H1 (cell line): ENCODE measurements at regions not wholly inside any gene's neighbourhood (a gene's known extent, or its start where the extent isn't known, plus 50 kb on each side); places are given as distances from the start of the nearest gene placed in this dataset.

Source experiments
- CTCF ChIA-PET: fragments of 300-600 bp; sonication (Branson Sonifier 250); formaldehyde crosslinking; loops from one replicate; lab custom pipeline; 2021; ENCODE audit not compliant: partially characterized antibody; lab: Charles Lee
- POLR2A ChIA-PET: fragments of 300-600 bp; sonication (Branson Sonifier 250); formaldehyde crosslinking; loops from one replicate; lab custom pipeline; 2021; ENCODE audit warnings: inconsistent platforms; ENCODE audit not compliant: partially characterized antibody; lab: Charles Lee
- DNase-seq, 2 experiments: peaks; one replicate each; pipeline versions ENCODE4 v3.0.0 to v3.0.0-alpha.2; 2010 to 2022; ENCODE audit warnings: low spot score in 2 of 2, low read depth in 1 of 2, mixed read lengths in 1 of 2
- FAIRE-seq: peaks from 2 replicates; lab custom pipeline; 2011; peaks lifted over from hg19 to GRCh38; lab: Jason Lieb, UNC
- H2AFZ ChIP-seq: 2 replicates; pipeline ENCODE4 v1.8.1; 2012; ENCODE audit warnings: low read length, inconsistent platforms
- H2AK5ac ChIP-seq: 2 replicates; pipeline ENCODE4 v1.6.1; 2013; ENCODE audit warnings: low read depth, low read length
- H2BK120ac ChIP-seq: replicated peaks from 2 replicates; pipeline ENCODE3; 2013; ENCODE audit warnings: low read depth, low read length, inconsistent platforms
- H2BK12ac ChIP-seq: 2 replicates; pipeline ENCODE4 v1.6.1; 2013; ENCODE audit warnings: low read depth, low read length
- H2BK15ac ChIP-seq: 2 replicates; pipeline ENCODE4 v1.6.1; 2013; ENCODE audit warnings: low read length
- H2BK20ac ChIP-seq: 2 replicates; pipeline ENCODE4 v1.6.1; 2013; ENCODE audit warnings: low read length
- H2BK5ac ChIP-seq: 2 replicates; pipeline ENCODE4 v1.6.1; 2013; ENCODE audit warnings: low read depth, low read length
- H3K14ac ChIP-seq: 2 replicates; pipeline ENCODE4 v1.6.1; 2013; ENCODE audit warnings: inconsistent platforms; ENCODE audit not compliant: insufficient read length
- H3K18ac ChIP-seq: 2 replicates; pipeline ENCODE4 v1.6.1; 2013; ENCODE audit warnings: low read length; ENCODE audit errors: extremely low read depth
- H3K23ac ChIP-seq: 2 replicates; pipeline ENCODE4 v1.6.1; 2013; ENCODE audit warnings: inconsistent platforms; ENCODE audit not compliant: insufficient read length
- H3K23me2 ChIP-seq: 2 replicates; pipeline ENCODE4 v1.6.1; 2013; ENCODE audit warnings: low read depth, low read length
- H3K27ac ChIP-seq: 2 replicates; pipeline ENCODE4 v1.6.1; 2011; ENCODE audit warnings: low read depth, low read length, inconsistent platforms
- H3K27me3 ChIP-seq, 4 experiments: replicated peaks in 1 of 4; 1 replicate in 1 of 4; 2 replicates in 3 of 4; pipeline versions ENCODE4 v1.6.1 to v1.8.1; 2011 to 2013; ENCODE audit warnings: low read length in 3 of 4, mild to moderate bottlenecking in 3 of 4, inconsistent platforms in 2 of 4, mixed read lengths in 2 of 4, moderate library complexity in 1 of 4; ENCODE audit not compliant: control insufficient read depth in 3 of 4, insufficient read depth in 3 of 4; ENCODE audit errors: extremely low read depth in 1 of 4
- H3K36me3 ChIP-seq, 4 experiments: 2 replicates each; pipeline versions ENCODE4 v1.6.1 to v1.8.1; 2011 to 2013; ENCODE audit warnings: mild to moderate bottlenecking in 4 of 4, low read length in 3 of 4, moderate library complexity in 2 of 4, control low read depth in 1 of 4, inconsistent platforms in 1 of 4; ENCODE audit not compliant: insufficient read depth in 4 of 4, control insufficient read depth in 2 of 4
- H3K4ac ChIP-seq: replicated peaks from 2 replicates; pipeline ENCODE3; 2013; ENCODE audit warnings: low read length, low read depth, mixed read lengths, inconsistent platforms; ENCODE audit not compliant: insufficient read length
- H3K4me1 ChIP-seq, 4 experiments: replicated peaks in 1 of 4; 1 replicate in 1 of 4; 2 replicates in 3 of 4; pipeline versions ENCODE4 v1.6.1 to v1.8.1; 2011 to 2013; ENCODE audit warnings: low read length in 3 of 4, inconsistent platforms in 2 of 4, mixed read lengths in 1 of 4; ENCODE audit not compliant: insufficient read depth in 4 of 4, control insufficient read depth in 3 of 4
- H3K4me2 ChIP-seq, 2 experiments: 2 replicates each; pipeline versions ENCODE4 v1.6.1 to v1.8.1; 2011 to 2013; ENCODE audit warnings: low read depth in 2 of 2, low read length in 2 of 2, control low read depth in 1 of 2, inconsistent platforms in 1 of 2, mild to moderate bottlenecking in 1 of 2; ENCODE audit not compliant: insufficient read depth in 1 of 2
- H3K4me3 ChIP-seq, 4 experiments: fragments of 200-600, 300-600 bp in 1 of 4; sonication (generic), shearing (Covaris generic), sonication (Bioruptor Twin) in 1 of 4; 2 replicates each; pipeline versions ENCODE4 v1.5.1 to v1.8.1; 2011 to 2016; ENCODE audit warnings: low read length in 4 of 4, low read depth in 3 of 4, control low read depth in 2 of 4, inconsistent platforms in 2 of 4, mild to moderate bottlenecking in 2 of 4, mixed read lengths in 1 of 4, moderate library complexity in 1 of 4; ENCODE audit not compliant: insufficient read depth in 2 of 4; ENCODE audit errors: extremely low read depth in 1 of 4
- H3K56ac ChIP-seq: replicated peaks from 2 replicates; pipeline ENCODE3; 2013; ENCODE audit warnings: low read depth, mild to moderate bottlenecking, mixed read lengths, low read length, inconsistent platforms; ENCODE audit not compliant: insufficient read length
- H3K79me1 ChIP-seq: 2 replicates; pipeline ENCODE4 v1.6.1; 2013; ENCODE audit warnings: low read depth, low read length, control low read depth
- H3K79me2 ChIP-seq, 2 experiments: 2 replicates each; pipeline versions ENCODE4 v1.6.1 to v1.8.1; 2012 to 2013; ENCODE audit warnings: low read length in 2 of 2, mild to moderate bottlenecking in 2 of 2, inconsistent platforms in 1 of 2; ENCODE audit not compliant: insufficient read depth in 2 of 2, control insufficient read depth in 1 of 2
- H3K9ac ChIP-seq, 4 experiments: replicated peaks in 1 of 4; 1 replicate in 1 of 4; 2 replicates in 3 of 4; pipeline versions ENCODE4 v1.6.1 to v1.8.1; 2011 to 2013; ENCODE audit warnings: low read depth in 3 of 4, low read length in 3 of 4, control low read depth in 2 of 4, mild to moderate bottlenecking in 2 of 4, moderate library complexity in 2 of 4, inconsistent platforms in 1 of 4; ENCODE audit errors: extremely low read depth in 1 of 4
- H3K9me3 ChIP-seq, 2 experiments: 2 replicates each; pipeline versions ENCODE4 v1.6.1 to v1.8.1; 2012 to 2013; ENCODE audit warnings: mild to moderate bottlenecking in 2 of 2, moderate library complexity in 2 of 2, control low read depth in 1 of 2, inconsistent platforms in 1 of 2, low read depth in 1 of 2, low read length in 1 of 2, mixed read lengths in 1 of 2; ENCODE audit not compliant: insufficient read depth in 2 of 2
- H4K20me1 ChIP-seq, 2 experiments: replicated peaks in 1 of 2; 2 replicates each; pipeline versions ENCODE3 to v1.8.1; 2011 to 2013; ENCODE audit warnings: inconsistent platforms in 2 of 2, low read length in 2 of 2, mild to moderate bottlenecking in 1 of 2; ENCODE audit not compliant: insufficient read depth in 2 of 2, control insufficient read depth in 1 of 2
- H4K5ac ChIP-seq: 2 replicates; pipeline ENCODE4 v1.6.1; 2013; ENCODE audit warnings: low read length, low read depth, mixed read lengths, inconsistent platforms; ENCODE audit not compliant: insufficient read length
- H4K8ac ChIP-seq: 2 replicates; pipeline ENCODE4 v1.8.0; 2013; ENCODE audit warnings: mild to moderate bottlenecking, moderate library complexity, low read length, inconsistent platforms; ENCODE audit not compliant: insufficient read depth; ENCODE audit errors: extremely low read depth
- H4K91ac ChIP-seq: replicated peaks from 2 replicates; pipeline ENCODE3; 2013; ENCODE audit warnings: low read length, mixed read lengths, inconsistent platforms; ENCODE audit not compliant: insufficient read length
- CTBP2 ChIP-seq: IDR thresholded peaks from 2 replicates; pipeline ENCODE4 v1.7.0; 2011; ENCODE audit warnings: borderline replicate concordance, mild to moderate bottlenecking, moderate library complexity, mixed read lengths, low read length; ENCODE audit not compliant: insufficient read depth, insufficient read length
- EP300 ChIP-seq, 2 experiments: IDR thresholded peaks; 1 replicate in 1 of 2; 2 replicates in 1 of 2; pipeline ENCODE4 v1.6.1; 2011 to 2012; ENCODE audit warnings: low read depth in 2 of 2, low read length in 2 of 2, mild to moderate bottlenecking in 2 of 2, borderline replicate concordance in 1 of 2, inconsistent platforms in 1 of 2, moderate library complexity in 1 of 2
- HDAC2 ChIP-seq, 2 experiments: fragments of 300-600 bp in 1 of 2; sonication (generic) in 1 of 2; IDR thresholded peaks; 2 replicates each; pipeline ENCODE4 v1.6.1; 2011 to 2012; ENCODE audit warnings: low read depth in 2 of 2, low read length in 2 of 2, mild to moderate bottlenecking in 2 of 2, moderate library complexity in 2 of 2, borderline replicate concordance in 1 of 2, inconsistent platforms in 1 of 2
- JUN ChIP-seq: IDR thresholded peaks from 2 replicates; pipeline ENCODE4 v1.6.1; 2011; ENCODE audit warnings: low read depth, mild to moderate bottlenecking, improper control_type of control experiment, low read length
- KDM4A ChIP-seq: IDR thresholded peaks from one replicate; pipeline ENCODE4 v1.7.1; 2012; ENCODE audit warnings: low read depth, mild to moderate bottlenecking, moderate library complexity, low read length, inconsistent platforms; ENCODE audit not compliant: severe bottlenecking
- MAFK ChIP-seq: IDR thresholded peaks from 2 replicates; pipeline ENCODE4 v1.6.1; 2012; ENCODE audit warnings: low read depth, mild to moderate bottlenecking, improper control_type of control experiment, low read length
- SAP30 ChIP-seq: fragments of 300-600 bp; sonication (generic); IDR thresholded peaks from 2 replicates; pipeline ENCODE4 v1.7.1; 2012; ENCODE audit warnings: low read length, moderate library complexity, mild to moderate bottlenecking, inconsistent platforms; ENCODE audit not compliant: insufficient read depth, insufficient replicate concordance
- SP2 ChIP-seq: IDR thresholded peaks from 2 replicates; pipeline ENCODE4 v1.6.1; 2012; ENCODE audit warnings: mild to moderate bottlenecking, low read length, inconsistent platforms
- WGBS, 2 experiments: shearing (Covaris generic) in 1 of 2; methylation state at CpG; one replicate each; pipeline versions ENCODE4 v1.1.6 to v1.1.7; 2013 to 2015; ENCODE audit warnings: low lambda C conversion rate in 2 of 2, mixed read lengths in 2 of 2, inconsistent platforms in 1 of 2, low coverage in 1 of 2, missing lambda C conversion rate in 1 of 2; ENCODE audit not compliant: insufficient replicate concordance in 2 of 2, insufficient coverage in 1 of 2, insufficient read length in 1 of 2; ENCODE audit errors: extremely low coverage in 1 of 2, missing lambda C conversion rate in 1 of 2; 5-methylcytosine and 5-hydroxymethylcytosine counted together

DNA sequence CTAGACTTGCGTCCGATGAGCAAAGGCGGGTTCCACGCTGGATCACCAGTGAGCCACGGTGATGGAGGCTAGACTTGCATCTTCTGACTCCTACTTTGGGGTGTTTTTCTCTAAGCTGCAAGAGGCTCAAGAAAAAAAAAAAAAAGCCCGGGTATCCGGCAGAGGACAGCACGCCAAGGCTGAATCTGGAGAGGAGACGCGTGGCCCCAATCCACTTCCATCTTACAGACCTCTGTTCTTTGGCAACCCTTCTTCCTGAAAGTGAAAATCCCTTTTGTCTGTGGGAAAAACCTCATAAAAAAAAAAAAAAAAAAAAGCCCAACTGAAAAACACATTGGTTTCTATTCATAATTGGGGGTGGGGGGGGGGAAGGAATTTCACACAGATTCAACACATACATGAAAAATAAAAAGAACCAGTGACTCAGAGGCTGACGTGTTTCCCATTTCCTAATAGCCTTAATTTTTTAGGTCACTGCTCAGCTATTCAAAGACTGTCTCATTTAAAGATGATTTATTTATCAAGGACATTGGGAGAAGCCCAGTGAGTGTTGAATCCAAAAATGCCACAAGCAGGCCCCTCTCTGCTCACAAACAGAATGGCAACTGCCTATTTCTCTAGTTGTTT, 258.3 kb downstream of the FOXL1 start:
- no peak for DNase-seq

More for the DNA sequence above, 258.3 kb downstream of the FOXL1 start:
- Histone ChIP-seq H3K79me1 (no peaks in the 10 kb centered on the region), H3K56ac (no peak overlapping the region), H4K5ac (no peak overlapping the region), H2BK120ac (no peak overlapping the region), H3K79me2 (no peaks in the 10 kb centered on the region), H4K8ac (no peak overlapping the region), H2AK5ac (no peak overlapping the region), H3K4me3 (no peak overlapping the region), H3K23me2 (no peaks in the 10 kb centered on the region), H2BK15ac (no peak overlapping the region), H3K23ac (no peak overlapping the region), H4K20me1 (no peaks in the 10 kb centered on the region), H3K27me3 (no peaks in the 10 kb centered on the region), H4K91ac (no peak overlapping the region), H3K18ac (no peak overlapping the region), H3K9ac (no peak overlapping the region), H2BK20ac (no peak overlapping the region), H3K27ac (no peak overlapping the region), H3K4ac (no peak overlapping the region), H3K36me3 (no peaks in the 10 kb centered on the region), H2BK5ac (no peak overlapping the region), H2BK12ac (no peak overlapping the region), H3K9me3 (no peaks in the 10 kb centered on the region), H3K14ac (no peak overlapping the region), H3K4me2 (no peak overlapping the region), H3K4me1 (no peaks in the 10 kb centered on the region; a peak in 1 of 7 replicates), H2AFZ (no peak overlapping the region)
- CTCF ChIA-PET: interaction anchor here (0.8 to 5.7 kb wide), 4 partner anchors 10 to 273 kb away, joined by 3 to 19 read pairs (median 6); no protein-coding TSS in a partner anchor
- TF ChIP-seq MAFK: no peak
- TF ChIP-seq HDAC2 (IDR thresholded peaks at IDR 0.05; ENCODE audit: borderline replicate concordance in 1 of 2, low read depth in 2 of 2, low read length in 2 of 2): no peak
- TF ChIP-seq JUN: no peak
- TF ChIP-seq EP300 (IDR thresholded peaks at IDR 0.05; ENCODE audit: borderline replicate concordance in 1 of 2, low read depth in 2 of 2, low read length in 2 of 2): no peak
- TF ChIP-seq SP2: no peak
- TF ChIP-seq SAP30: no peak
- no peak for TF ChIP-seq CTBP2
- TF ChIP-seq KDM4A: no peak
- WGBS, 2 experiments: 72% methylated on average over 7 of the region's 11 CpGs; no CpG with 5 or more reads in 1 of the 2 experiments
- POLR2A ChIA-PET: no interaction called here
- FAIRE-seq: no peak
